ENCODE measurements at regions not wholly inside any gene's neighbourhood (a gene's known extent, or its start where the extent isn't known, plus 50 kb on each side); places are given as distances from the start of the nearest gene placed in this dataset.
"Not testable (repeated sequence)": the region's sequence is repeated elsewhere in the genome, so short reads cannot be mapped to it uniquely, and the experiment has no call there.

DNA sequence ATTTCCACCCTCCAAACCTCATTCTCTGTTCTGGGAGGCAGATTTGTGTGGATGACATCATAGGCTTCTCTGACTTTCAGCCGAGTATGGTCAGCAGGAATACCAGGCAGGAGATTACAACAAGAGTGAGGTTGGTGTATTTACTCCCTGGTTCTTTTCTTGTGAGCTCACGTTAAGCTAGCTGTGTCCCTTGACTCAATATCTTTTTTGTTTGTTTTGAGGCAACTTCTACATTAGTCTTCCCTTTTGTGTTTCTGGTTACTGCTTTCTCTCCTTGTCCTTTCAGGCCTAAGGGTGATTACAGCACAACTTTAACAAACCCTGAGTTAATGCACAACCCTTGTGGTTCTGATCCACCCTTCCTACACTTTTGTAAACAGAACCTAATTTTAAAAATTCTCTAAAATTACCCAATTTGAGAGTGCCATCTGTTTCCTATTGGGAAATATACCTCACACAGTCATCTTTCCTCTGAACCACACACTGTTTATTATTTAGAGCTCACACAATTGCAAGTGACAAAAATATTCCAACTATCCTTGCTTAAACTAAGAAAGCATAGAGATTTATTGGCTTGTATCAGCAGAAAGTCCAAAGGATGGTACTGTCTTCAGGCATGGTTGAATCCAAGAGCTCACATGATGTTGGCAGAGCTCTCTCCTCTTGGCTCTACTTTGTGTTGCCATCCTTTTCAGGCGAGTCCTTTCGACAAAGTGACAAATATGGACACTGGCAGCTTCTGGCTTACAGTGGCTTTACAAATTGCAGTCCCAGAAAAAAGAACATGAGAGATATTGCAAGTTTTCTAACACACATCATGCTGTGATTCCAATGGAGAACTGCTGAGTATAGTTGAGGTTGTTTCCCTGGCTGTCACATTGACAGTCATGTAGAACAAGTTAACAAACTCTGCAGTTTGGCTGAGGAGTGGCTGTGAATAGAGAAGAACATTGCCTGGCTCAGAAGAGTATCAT, 150.5 kb upstream of the DDIT4L start:
- H3K36me3 Mint-ChIP-seq, result no peaks in the 10 kb centered on the region
- ATAC-seq (no peak), DNase-seq (ENCODE audit: low spot score) (no peak)
- no peak overlapping the region for H3K27ac Mint-ChIP-seq
- no peaks in the 10 kb centered on the region for H3K4me1 Mint-ChIP-seq (ENCODE audit: low read depth in 2 of 2)
- H3K9me3 Mint-ChIP-seq, result no peaks in the 10 kb centered on the region
- peaks cover 0 to 11% of the 10 kb centered on the region in 2 donors for H3K27me3 Mint-ChIP-seq
- no peak overlapping the region for H3K4me3 Mint-ChIP-seq

DNA sequence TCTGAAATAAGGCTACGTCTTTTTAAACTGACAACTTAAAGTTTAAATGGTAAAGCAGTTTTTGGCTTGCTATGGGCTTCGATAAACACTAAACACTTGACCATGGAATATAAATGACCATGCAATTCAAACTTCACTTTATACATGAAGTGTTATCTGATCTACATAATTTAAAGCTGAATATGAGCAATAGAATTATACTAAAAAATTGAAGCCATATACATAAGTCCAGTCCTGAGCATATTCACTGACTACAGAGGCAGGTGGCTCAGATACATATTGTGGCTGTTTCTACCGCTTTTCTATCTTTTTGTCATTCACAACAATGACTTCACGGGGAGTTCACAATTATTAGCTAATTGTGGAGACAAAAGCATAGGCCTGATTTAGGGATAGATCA, 149.6 kb upstream of the DDIT4L start:
- H3K4me1 Mint-ChIP-seq (ENCODE audit: low read depth in 2 of 2), result no peaks in the 10 kb centered on the region
- H3K36me3 Mint-ChIP-seq, result peaks cover 6% of the 10 kb centered on the region
- H3K4me3 Mint-ChIP-seq, result no peak overlapping the region
- DNase-seq (ENCODE audit: low spot score) (no peak), ATAC-seq (no peak)
- H3K27ac Mint-ChIP-seq, result no peak overlapping the region
- peaks cover 5% of the 10 kb centered on the region for H3K9me3 Mint-ChIP-seq
- peaks cover 0 to 11% of the 10 kb centered on the region in 2 donors for H3K27me3 Mint-ChIP-seq

DNA sequence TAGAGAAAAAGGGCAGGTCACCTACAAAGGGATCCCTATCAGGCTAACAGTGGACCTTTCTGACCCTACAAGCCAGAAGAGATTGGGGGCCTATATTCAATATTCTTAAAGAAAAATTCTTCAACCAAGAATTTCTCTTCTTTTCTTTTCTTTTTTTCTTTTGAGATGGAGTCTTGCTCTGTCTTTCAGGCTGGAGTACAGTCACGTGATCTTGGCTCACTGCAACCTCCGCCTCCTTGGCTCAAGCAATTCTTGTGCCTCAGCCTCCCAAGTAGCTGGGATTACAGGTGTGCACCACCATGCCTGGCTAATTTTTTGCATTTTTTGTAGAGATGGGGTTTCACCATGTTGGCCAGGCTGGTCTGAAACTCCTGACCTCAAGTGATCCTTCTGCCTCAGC, 143.2 kb upstream of the DDIT4L start:
- ATAC-seq; H3K27ac Mint-ChIP-seq; H3K4me1 Mint-ChIP-seq (ENCODE audit: low read depth in 2 of 2); DNase-seq (ENCODE audit: low spot score); H3K4me3 Mint-ChIP-seq; H3K27me3 Mint-ChIP-seq: not testable (repeated sequence)
- H3K36me3 Mint-ChIP-seq, result peaks cover 24% of the 10 kb centered on the region
- H3K9me3 Mint-ChIP-seq, result peaks cover 21% of the 10 kb centered on the region

DNA sequence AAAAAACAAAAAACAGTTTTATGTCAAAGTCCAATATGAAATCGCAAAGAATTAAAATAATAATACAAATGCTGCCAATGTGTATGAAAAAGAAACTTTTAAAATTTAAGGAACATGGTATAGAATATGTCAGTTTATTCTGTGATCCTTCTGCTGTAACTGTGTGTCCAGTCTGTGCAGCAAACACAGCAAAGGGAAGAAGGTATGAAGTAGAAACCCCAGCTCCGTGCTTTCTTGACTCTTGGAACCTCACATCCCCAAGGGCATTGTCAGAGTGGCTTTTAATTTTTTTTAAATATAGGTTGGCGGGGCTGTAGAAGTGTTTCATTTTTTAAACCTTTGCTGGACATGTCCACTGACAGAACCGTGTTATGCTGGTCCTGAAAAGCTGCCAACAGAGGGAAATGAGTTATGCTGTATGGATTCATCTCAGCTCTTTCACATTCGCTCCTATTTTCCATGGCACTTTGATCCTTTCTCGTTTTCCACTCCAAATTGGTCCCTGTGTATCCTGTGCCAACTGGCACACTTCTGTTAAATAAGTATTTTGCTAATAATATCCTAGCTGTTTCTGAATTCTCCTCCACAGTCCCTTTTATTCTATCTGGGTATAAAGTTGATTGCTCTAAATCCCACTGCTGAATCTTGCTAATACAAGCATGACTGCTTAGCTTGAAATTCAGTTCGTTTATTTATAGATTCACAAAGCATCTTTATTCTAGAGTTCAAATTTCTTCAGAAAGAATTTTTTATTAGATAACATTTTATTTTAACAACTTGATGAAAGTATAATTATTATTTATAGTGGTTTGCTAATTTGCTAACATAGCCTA, 127.0 kb upstream of the DDIT4L start:
- H3K27me3 Mint-ChIP-seq, result peaks cover 0 to 9% of the 10 kb centered on the region in 2 donors
- H3K4me3 Mint-ChIP-seq, result no peak overlapping the region
- peaks cover 3% of the 10 kb centered on the region for H3K9me3 Mint-ChIP-seq
- no peak for DNase-seq (ENCODE audit: low spot score)
- H3K4me1 Mint-ChIP-seq (ENCODE audit: low read depth in 2 of 2), result no peaks in the 10 kb centered on the region
- H3K36me3 Mint-ChIP-seq, result no peaks in the 10 kb centered on the region
- ATAC-seq, result no peak
- no peak overlapping the region for H3K27ac Mint-ChIP-seq

DNA sequence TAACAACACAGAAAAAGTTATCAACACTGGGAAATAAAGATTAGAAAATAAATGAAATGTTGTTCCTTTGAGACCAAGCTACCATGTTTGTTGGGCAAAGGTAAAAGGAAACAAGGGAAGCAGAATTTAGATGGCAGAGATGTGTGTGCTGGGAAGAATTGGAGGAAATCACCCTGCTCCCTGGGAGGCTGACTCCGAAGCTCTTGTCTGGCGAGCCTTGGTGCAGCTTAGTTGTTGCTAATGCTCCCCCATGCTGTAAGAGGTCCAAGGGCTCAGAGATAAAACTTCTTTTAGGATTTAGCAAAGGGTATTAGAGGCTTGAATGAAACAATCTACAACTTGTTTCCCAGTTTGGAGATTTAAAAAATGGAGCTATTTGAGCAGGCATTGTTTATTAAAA, 123.8 kb upstream of the DDIT4L start:
- ATAC-seq (no peak), DNase-seq (ENCODE audit: low spot score) (no peak)
- Mint-ChIP-seq H3K9me3 (no peaks in the 10 kb centered on the region), H3K4me3 (no peak overlapping the region), H3K36me3 (no peaks in the 10 kb centered on the region), H3K4me1 (ENCODE audit: low read depth in 2 of 2) (no peaks in the 10 kb centered on the region), H3K27ac (no peak overlapping the region), H3K27me3 (peaks cover 0 to 7% of the 10 kb centered on the region in 2 donors)

DNA sequence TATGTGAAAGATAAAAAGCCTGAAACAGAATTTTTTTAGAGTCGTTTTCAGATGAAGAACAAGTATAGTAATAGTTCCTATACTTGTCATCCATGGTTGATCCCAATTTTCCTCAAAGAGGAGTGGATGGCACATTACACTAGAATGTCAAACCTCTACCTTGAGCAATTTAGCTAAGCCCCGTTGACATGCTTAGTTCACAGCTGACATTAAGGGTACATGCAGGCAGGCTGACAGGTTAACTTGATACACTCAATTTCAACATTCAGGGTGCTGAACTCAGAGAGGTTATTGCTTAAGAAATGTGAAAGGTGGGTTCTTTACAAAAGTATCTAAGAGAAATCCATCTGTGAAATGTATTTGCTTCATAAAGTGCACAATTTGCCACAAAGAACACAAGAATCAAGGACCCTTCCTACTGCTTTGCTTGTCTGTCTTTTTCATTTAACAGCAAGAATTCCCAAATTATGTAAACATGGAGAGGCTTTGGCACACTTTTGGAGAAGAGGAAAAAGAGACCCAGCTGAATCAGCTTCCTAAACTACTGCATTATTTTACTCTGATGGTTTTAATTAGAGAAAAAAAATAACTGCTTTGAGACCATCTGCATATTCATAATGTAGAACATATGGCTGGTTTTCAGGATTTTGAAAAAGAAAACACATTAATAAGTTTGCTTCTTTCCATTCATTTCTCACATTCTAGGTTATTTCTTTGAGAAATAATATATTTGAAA, 122.5 kb upstream of the DDIT4L start:
- peaks cover 0 to 7% of the 10 kb centered on the region in 2 donors for H3K27me3 Mint-ChIP-seq
- ATAC-seq (no peak), DNase-seq (ENCODE audit: low spot score) (no peak)
- no peaks in the 10 kb centered on the region for H3K36me3 Mint-ChIP-seq
- no peaks in the 10 kb centered on the region for H3K4me1 Mint-ChIP-seq (ENCODE audit: low read depth in 2 of 2)
- H3K4me3 Mint-ChIP-seq, result no peak overlapping the region
- no peak overlapping the region for H3K27ac Mint-ChIP-seq
- no peaks in the 10 kb centered on the region for H3K9me3 Mint-ChIP-seq

DNA sequence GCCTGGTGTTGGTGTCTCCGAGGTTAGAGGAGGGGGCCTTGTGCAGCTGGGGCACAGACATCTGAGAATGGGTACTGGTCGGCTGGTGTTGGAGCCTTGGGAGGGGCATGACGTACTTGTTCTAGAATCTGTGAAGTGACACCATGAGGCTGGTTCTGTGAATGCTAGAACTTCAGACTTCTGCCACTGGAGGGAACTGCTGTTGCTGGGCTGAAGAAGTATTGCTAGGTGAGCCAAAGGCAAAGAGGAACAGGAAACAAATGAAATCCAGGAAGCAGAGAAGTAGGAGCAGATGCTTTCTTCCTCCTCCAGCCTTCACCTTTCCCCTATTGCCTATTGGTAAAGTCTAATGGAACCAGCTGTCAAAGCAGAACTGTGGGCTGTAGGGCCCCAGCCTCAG, 120.9 kb upstream of the DDIT4L start:
- Mint-ChIP-seq H3K27me3 (peaks cover 0 to 8% of the 10 kb centered on the region in 2 donors), H3K9me3 (no peaks in the 10 kb centered on the region), H3K4me3 (no peak overlapping the region), H3K36me3 (no peaks in the 10 kb centered on the region), H3K27ac (no peak overlapping the region), H3K4me1 (ENCODE audit: low read depth in 2 of 2) (no peaks in the 10 kb centered on the region)
- no peak for ATAC-seq
- DNase-seq (ENCODE audit: low spot score), result no peak

DNA sequence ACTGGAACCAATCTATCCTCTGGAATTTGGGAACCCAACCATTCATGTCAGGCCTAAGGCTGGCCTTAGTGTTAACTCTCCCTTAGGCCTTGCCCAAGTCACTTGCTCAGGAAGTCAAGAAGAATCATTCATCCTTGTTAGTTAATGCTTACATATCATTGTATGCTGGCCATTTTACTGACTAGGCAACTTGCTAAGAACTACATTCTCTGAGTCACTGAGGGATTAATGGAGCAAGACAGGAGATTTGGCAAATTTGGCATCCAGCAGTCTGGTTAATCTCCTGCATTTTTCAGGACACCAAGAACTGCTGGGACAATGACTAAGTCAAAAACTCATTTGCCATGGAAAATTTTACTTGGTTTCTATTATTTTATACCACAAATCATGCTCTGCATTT, 115.8 kb upstream of the DDIT4L start:
- Mint-ChIP-seq H3K36me3 (no peaks in the 10 kb centered on the region), H3K27me3 (peaks cover 0 to 8% of the 10 kb centered on the region in 2 donors), H3K4me3 (no peak overlapping the region), H3K4me1 (ENCODE audit: low read depth in 2 of 2) (no peaks in the 10 kb centered on the region), H3K27ac (no peak overlapping the region), H3K9me3 (no peaks in the 10 kb centered on the region)
- ATAC-seq (no peak), DNase-seq (ENCODE audit: low spot score) (no peak)

DNA sequence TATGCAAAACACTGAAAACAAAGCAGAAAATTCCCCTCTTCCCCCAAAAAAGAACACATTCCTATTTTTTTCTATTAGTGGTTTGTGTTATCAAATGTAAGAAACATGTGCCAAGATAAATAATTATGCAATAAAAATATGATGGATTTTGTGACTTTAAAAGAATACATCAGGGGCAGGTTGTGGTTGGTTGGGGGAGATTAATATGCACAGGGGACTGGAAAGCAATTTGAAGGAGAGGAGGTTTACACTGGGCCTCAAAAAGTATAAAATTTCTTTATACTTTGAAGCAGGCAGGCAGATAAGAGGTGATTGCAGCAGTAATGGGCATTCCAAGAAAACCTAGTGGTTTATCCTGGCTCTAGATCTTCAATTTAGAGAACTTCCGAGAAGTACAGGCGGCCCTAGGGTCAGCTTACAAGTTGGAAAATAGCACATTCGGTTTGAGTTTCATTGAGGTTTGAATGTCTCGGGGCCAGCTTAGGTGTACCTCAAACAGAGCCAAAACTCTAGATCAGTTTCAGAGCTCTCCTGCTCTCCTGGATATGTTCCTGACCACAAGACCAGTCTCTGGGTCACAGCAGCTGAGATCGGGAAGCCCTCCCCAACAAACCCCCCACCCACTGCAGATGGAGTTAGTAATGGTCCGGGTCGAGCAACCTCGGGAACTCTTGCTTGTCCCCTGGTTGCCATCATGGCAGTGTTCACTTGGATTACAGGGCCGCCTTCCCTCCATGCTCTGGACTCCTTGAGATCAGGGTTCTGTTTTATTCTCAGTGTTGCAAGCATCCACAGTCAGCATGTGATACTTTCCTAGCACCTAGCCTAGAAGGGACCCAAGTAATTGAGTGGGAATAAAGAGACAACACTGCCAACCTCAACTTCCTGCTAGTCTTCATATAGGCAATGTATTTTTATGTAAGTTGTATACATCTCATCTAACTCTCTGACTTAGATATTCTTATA, 112.1 kb upstream of the DDIT4L start:
- Mint-ChIP-seq H3K4me3 (no peak overlapping the region), H3K36me3 (no peaks in the 10 kb centered on the region), H3K27ac (no peak overlapping the region), H3K9me3 (no peaks in the 10 kb centered on the region), H3K4me1 (ENCODE audit: low read depth in 2 of 2) (no peaks in the 10 kb centered on the region), H3K27me3 (peaks cover 0 to 10% of the 10 kb centered on the region in 2 donors)
- no peak for DNase-seq (ENCODE audit: low spot score)
- peak in 1 of 2 donors; percentile 45 for ATAC-seq

DNA sequence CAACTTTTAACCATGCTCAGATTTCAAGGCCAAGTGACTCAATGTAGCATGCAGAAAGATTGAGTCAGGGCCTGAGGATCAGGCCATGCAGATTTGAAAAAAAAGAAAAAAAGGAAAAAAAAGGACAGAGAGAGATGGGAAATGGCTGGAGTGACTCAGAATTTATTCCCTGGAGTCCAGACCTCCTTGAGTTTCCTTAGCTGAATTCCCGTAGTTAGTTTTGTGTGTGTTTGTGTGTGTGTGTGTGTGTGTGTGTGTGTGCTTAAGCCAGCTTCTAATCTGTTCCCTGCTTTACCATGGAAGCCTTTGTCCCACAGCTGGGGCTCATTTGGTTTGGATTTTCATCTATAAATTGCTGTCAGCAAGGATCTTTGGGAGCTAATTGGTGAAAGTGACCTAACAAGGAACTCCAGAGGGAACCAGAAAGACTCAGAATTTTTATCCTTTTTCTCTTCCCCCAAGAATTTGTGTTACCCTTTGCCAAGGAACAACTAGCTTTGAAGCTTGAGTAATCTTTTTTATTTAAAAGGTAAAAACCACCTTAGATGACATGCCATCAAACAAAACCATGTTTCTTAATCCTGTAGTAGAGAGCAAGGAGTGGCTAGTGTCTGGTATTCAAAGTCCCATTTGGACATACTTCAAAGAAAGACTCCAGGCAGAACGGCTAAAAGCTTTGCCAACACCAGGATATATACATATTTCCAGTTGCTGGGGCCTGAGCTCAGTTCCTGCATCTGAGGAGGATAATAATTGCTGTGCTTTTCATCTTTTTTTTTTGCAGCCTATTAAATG, 109.0 kb upstream of the DDIT4L start:
- no peak overlapping the region for H3K4me3 Mint-ChIP-seq
- no peaks in the 10 kb centered on the region for H3K4me1 Mint-ChIP-seq (ENCODE audit: low read depth in 2 of 2)
- no peaks in the 10 kb centered on the region for H3K36me3 Mint-ChIP-seq
- H3K27me3 Mint-ChIP-seq, result peaks cover 0 to 7% of the 10 kb centered on the region in 2 donors
- H3K27ac Mint-ChIP-seq, result no peak overlapping the region
- no peak for DNase-seq (ENCODE audit: low spot score)
- ATAC-seq, result no peak
- no peaks in the 10 kb centered on the region for H3K9me3 Mint-ChIP-seq

DNA sequence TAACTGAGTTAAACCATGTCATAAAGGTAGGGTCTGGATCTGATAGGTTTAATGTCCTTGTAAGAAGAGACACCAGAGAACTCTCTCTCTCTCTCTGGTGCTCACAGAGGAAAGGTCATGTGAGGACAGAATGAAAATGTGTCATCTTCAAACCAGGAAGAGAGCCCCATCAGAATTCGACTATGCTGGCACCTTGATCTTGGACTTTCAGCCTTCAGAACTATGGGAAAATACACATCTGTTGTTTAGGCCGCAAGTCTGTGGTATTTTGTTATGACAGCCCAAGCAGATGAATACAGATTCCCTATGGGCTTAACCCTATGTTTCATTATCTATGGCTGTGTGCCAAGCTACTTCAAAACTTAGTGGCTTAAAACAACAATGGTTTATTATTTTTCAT, 105.5 kb upstream of the DDIT4L start:
- no peaks in the 10 kb centered on the region for H3K36me3 Mint-ChIP-seq
- ATAC-seq, result no peak
- H3K4me3 Mint-ChIP-seq, result no peak overlapping the region
- no peak for DNase-seq (ENCODE audit: low spot score)
- no peak overlapping the region for H3K27ac Mint-ChIP-seq
- H3K9me3 Mint-ChIP-seq, result no peaks in the 10 kb centered on the region
- no peaks in the 10 kb centered on the region for H3K27me3 Mint-ChIP-seq
- no peaks in the 10 kb centered on the region for H3K4me1 Mint-ChIP-seq (ENCODE audit: low read depth in 2 of 2)

DNA sequence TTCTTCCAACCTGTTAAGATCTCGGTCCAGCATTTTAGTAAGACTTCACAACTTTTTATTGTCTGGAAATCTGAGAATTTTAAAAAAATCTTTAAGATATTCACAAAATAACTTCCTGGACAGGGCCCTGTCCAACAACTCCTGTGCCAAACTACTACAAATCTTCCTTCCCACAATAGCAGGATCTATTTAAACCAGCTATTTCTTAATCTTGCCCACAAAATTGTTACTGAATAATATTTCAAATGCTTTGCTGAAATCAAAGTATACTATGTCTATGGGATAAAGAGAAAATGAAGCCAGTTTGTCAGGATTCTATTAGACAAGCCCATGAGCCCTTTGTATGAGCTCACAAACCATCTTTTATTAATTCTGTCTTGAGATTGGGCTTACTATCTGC, 104.1 kb upstream of the DDIT4L start:
- Mint-ChIP-seq H3K27ac (no peak overlapping the region), H3K9me3 (no peaks in the 10 kb centered on the region), H3K36me3 (no peaks in the 10 kb centered on the region), H3K4me3 (no peak overlapping the region), H3K4me1 (ENCODE audit: low read depth in 2 of 2) (no peaks in the 10 kb centered on the region), H3K27me3 (peaks cover 0 to under 1% of the 10 kb centered on the region in 2 donors)
- DNase-seq (ENCODE audit: low spot score) (no peak), ATAC-seq (no peak)
